HPDE6-E6E7 (cell line): ENCODE measurements at regions not wholly inside any gene's neighbourhood (a gene's known extent, or its start where the extent isn't known, plus 50 kb on each side); places are given as distances from the start of the nearest gene placed in this dataset.
"Not testable (repeated sequence)": the region's sequence is repeated elsewhere in the genome, so short reads cannot be mapped to it uniquely, and the experiment has no call there.

ENCODE experiments used
- DNase-seq: peaks from one replicate; pipeline ENCODE4 v3.0.0; 2011; ENCODE audit warnings: missing footprints; ENCODE audit errors: extremely low spot score

DNA sequence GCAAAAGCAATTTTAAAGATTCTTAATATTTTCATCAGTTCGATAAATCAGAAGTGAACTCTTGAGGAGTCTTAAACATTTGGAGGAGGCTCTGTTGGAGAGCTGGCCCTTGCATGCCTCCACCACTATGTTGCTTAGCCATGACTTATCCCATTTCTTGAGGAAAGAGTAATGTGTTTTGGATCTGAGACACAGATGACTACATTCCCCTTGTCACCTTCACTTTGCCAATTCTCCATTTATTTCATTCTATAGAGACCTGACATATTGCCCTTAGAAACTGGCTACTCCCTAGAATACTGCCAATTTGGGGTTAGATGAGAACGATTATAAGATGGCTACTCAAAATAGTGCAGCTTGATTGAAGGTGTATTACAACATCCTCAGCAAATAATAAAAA lies 157.4 kb upstream of the TMEM260 start:
- DNase-seq, result no peak

DNA sequence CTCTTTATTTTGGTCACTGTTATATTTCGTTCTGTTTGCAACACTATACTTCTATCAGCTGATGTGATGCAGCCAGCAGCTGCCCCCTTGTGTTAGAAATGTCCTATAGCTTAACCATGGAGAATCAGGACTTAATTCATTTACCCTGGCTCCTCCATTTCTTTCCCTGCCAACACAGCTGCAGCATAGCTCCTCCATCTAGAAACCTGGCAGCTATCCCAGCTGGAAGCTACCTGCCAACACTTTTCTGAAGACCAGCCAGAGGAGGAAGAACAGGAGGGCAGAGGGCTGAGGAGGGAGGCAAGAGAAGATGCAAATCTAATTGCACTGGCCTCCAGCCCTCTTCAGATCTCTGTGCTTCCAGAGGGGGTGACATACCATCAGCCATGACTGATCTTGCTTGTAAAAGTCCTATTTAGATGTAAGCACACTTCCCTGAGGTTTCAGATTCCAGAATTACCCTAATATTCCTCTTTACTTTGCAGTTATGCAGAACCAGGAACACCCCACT lies 156.8 kb upstream of the TMEM260 start:
- DNase-seq, result peak; percentile 38

DNA sequence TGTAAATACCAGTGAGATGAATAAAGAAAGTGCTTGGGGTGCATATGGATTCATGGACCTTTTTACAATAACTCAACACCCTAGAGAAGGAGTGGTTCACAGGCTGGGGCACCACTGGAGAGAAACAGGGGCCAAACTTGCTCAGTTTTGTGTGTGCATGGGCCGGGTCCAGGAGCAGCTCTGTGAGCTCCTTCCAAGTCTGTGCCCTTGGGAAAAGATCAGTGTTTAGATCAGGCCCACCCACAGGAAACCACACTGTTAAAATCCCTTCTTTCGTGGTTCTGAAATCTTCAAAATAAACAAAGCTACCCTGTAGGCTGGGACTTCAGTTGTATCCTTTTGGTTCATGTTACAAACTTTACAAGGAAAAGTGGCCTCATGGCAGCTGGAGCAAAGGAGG lies 156.1 kb upstream of the TMEM260 start:
- no peak for DNase-seq

DNA sequence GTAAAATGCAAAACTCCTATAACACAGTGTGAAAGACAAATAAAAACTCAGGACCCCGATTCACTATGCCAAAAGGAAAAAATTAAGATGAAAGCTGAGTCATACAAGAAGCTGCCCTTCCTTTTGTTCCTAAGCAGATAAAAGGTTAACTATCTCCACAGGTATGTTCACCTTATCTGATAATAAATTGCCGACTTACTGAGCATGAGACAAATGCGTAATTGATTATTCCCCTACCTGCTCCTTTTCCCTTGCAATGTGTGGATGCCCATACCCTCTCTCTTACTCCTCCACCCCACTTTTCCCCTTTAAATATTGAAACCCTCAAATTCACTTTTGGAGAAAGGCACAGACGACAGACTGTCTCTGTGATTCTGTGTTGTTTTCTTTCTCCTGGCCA lies 148.6 kb upstream of the TMEM260 start:
- DNase-seq, result no peak

DNA sequence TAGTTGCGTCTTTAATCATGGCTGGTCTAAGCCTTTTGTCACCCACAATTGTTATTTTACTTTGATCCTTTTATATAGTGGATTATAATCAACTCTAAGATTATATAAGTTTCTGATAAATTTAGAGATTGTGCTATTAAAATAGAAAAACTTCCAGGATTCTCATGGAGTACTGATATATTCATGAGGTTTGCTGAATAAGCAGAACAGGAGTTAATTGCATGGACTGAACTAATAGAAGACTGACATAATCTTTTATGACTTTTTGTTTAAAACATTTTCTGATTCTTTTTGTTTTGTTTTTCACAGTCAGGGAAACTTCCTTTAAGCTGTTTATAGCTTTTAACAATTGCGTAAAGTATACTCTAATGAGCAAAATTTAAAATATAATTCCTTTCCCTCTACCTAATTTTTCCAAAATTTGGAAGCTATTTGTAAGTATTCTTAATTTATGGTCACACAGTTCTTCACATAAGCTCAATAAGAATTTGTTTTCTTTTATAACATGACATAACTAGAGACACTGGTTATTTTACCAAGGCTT lies 129.9 kb upstream of the TMEM260 start:
- DNase-seq, result no peak

DNA sequence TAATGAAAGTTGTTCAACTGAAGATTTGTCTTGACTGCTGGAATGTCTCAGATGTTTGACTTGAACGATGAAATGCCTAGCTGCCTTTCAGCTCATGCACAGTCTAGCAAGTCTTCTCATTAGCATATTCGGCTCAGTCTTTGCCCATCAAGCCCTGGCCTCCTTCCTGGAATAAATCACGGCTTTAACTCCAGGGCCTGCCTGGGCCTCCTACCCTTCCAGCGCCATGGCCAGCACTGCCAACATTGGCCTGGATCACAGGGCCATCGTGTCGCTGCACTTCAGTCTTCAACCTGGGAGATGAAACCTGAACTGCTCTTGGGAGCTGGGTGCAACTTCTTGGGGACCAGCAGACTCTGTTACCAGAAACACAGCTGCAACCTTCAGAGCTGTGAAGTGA lies 126.7 kb upstream of the TMEM260 start:
- no peak for DNase-seq

DNA sequence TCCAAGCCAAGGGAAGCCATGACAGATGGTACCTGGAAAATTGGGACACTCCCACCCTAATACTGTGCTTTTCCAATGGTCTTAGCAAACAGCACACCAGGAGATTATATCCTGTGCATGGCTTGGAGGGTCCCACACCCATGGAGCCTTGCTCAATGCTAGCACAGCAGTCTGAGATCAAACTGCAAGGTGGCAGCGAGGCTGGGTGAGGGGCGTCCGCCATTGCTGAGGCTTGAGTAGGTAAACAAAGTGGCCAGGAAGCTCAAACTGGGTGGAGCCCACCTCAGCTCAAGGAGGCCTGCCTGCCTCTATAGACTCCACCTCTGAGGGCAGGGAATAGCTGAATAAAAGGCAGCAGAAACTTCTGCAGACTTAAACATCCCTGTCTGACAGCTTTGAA lies 124.9 kb upstream of the TMEM260 start:
- DNase-seq, result not testable (repeated sequence)

DNA sequence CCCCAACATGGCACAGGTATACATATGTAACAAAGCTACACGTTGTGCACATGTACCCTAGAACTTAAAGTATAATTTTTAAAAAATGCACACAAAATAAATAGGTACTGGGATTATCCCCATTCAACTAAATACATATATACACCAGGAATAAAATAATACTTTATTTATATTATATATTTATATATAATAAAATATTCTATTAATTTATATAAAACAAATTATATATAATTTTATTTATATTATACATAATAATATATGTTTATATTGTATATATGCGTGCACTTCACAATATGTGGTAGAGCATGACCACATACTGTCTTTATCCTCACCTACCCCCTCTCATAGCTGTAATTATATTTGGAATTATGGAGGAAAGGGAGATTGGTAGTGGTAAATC lies 119.1 kb upstream of the TMEM260 start:
- no peak for DNase-seq

DNA sequence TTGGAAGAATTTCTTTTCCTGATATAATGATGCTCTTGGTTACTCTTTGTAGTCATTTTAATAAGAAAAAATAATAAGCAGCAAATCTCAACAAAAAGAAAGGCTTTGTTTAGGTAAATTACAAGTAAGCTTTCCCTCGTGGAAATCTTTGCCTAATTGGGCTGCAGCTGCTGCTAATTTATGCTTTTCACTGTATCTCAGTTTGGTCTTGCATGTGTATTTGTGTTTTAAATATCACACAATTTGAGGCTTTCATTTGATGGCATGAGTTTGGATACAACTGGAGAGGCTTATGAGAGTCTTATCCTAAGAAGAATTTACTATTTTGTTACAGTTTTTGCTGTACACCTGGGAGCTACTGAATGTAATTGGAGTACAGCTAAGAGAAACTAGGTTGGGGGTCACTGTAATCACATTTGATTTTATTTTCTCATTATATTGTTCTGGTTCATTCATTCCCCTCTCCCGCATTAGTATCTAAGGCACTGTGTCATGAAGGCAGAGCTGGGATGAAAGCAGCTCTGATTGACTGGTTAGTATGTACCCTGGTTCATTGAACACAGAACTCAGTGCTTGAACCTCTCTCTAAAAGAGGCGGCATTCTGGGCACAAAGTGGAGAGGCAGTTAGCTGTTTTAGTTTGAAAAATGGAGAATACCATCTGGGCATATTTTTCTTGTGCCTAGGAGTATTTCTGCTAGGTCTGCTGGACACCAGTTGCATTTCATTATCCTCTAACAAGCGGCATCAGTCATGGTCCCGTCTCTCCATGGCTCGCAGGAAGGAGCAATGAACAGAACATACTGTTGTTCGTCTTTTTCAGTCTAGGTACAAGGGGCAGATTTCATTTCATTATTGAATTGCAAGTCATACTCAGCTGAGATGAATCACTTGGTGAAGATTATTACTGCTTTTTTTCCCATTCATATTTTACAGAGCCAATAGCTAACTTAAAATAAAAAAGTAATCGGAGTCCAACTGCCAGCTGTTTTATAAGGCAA lies 118.0 kb upstream of the TMEM260 start:
- no peak for DNase-seq

DNA sequence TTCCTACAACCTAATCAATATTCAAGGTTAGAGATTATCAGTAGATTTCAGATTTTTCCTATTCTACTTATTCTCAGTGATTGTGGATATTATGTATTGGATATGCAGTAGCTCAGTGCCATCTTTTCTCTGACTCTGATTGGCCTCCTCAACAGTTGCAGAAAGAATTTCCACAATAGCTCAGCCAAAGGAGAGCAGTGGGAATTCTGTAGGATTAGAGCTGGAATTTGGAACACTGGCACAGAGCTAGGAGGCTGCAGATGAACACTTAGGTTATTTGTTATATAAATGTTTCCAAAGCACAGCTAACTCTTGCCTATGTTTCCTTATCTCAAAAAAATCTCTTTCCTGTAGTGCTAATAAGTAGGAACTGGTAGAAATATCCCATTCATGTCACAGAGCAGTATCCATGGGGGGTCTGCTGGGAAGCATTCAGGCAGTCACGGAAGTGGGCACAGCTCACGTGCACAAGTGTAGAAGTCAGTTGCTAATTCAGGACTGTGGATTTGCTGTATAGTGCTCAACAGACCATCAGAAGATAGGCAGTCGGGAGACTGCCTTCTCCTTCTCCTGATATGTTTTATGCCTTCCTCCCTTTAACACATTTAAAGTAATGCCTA lies 116.2 kb upstream of the TMEM260 start:
- no peak for DNase-seq

DNA sequence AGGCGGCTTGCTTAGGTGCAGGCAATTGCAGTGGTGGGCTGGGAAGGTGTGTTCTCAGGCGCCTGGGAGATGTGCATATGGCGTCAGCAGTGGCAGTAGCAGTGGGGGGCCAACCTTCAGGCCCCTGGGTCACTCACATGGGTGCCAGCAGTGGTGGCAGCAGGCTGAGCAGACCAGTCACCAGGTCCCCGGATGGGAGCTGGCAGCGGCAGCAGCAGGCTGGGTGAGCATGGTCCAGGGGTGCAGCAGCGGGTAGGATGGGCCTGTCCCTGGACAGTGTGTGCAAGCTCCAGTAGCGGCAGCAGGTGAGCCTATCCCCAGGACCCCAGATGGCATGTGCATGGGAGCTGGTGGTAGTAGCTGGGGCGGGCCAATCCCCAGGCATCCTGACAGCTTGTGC lies 108.5 kb upstream of the TMEM260 start:
- DNase-seq, result no peak

DNA sequence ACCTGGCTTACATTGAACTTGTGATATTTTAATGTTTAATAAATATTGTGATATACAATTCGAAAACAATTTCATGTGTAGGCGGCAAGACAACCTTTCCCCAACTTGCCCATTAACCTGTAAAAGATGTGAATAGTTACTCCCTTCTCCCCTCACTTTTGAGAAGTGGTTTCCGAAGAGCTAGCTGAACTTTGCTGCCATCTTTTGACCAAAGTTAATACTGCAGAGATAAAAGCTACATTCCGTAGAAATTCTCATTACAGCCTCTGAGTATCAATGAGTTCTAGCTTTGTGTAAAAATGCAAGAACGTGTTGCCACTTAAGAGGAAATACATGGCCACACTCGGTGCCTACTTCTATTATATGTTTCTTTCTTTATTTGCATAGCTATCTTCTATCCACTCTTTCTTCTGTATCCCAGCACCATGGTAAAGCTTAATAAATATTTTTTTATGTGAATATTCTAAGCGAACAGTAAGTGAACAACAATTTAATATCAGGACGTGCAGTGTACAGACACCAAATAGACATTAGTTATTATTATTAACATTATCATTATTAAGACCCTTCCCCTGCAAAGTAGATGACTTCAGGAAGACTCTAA lies 105.1 kb upstream of the TMEM260 start:
- no peak for DNase-seq

DNA sequence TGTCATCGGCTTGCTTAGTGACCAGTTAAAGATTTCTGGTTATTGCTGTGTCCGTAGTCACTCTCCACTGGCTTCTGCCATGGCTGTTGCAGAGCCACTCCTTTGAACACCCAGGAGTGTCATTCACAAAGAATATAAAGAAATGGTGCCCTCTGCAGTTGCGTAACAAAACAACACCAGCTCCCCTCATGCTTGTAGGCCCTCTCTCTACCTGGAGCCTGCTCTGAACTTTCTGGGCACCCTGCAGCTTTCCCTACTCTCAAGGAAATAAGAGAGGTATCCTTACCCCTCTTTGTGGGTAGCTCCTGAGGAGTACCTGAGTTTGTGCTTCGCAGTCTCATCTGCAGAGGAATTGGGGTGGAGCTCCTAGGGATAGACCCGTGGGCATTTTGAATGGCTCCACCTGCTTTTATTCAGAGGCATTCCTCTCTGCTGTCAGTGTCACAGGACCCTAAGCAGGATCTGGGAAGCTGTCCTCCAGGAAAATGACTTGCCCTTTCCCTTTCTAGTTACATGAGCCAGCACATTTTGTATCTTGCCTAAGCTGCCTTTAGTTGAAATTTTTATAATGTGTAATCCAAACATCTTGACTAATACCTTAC lies 97.2 kb upstream of the TMEM260 start:
- no peak for DNase-seq

DNA sequence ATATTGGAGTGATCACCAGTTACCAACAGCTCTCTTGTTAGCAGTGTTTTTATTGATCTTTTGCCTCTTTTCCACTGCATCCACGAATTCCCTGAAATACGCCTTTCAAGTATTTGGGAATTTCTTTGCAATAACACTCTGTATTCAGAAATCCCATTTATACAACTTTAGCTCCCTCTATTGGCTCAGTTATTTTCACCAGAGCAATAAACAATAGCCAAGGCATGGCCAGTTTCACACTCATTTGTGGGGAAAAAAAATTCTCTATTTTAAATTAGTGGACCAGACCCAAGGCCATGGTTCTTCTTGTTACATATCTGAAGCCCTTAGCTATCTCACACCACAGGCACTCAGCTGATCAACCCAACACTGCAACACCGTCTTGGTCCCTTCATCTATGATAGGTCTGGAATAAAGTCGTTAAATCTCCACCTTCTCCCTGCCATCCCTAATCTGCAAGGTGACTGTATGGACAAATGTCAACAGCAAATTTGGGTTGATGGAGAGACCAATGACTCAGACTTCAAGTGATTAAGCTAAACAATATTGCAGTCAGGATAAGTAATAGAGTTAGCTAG lies 92.4 kb upstream of the TMEM260 start:
- no peak for DNase-seq

DNA sequence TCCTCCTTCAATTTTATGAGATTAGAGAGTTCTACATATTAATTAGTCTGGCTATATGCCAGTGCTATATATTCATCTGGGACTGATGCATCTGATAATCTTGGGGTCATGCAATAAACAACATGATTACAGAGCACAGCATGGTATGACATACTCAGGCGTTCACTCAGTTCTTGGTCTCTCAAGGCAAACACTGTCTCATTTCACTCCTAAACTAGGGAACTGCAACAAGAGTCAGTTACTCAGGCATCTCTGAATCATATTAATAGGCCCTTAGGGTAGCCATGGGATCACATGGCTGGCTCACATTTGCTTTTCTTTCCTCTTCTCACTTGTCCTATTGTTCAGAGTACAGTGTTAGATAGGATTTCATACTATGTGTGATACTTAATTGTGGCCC lies 91.8 kb upstream of the TMEM260 start:
- DNase-seq, result peak; percentile 13

DNA sequence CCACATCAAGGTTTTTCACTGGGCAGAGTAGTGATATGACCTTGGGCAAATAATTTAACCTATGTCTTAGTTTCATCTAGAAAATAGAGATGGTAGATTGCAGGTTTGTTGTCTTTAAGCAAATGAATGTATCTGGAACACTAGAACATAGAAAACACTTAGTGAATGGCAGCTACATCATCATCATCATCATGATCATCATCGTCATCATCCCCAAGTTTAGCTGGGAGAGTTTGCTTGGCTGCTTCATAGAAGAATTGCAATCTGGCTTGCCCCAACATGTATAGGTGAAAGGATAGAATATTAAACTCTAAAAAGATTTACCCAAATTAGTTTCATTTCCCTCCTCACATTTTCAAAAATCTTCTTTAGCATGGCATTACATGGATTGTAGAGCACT lies 91.3 kb upstream of the TMEM260 start:
- DNase-seq, result no peak

DNA sequence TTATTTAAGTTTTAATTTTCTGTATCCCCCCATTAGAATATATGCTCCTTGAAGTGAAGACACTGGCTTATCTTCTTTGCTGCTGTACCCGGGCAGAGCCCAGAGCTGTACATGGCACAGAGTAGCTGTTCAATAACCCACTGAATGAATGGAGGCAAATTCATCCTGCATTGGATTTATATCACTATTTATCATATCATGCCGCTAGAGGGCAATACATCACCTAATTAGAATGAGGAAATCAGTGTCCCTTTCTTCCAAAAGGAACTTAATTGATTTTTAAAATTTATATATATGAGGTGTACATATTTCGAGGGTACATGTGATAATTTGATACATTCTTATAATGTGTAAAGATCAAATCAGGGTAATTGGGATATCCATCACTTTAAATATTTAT lies 89.2 kb upstream of the TMEM260 start:
- DNase-seq, result no peak

DNA sequence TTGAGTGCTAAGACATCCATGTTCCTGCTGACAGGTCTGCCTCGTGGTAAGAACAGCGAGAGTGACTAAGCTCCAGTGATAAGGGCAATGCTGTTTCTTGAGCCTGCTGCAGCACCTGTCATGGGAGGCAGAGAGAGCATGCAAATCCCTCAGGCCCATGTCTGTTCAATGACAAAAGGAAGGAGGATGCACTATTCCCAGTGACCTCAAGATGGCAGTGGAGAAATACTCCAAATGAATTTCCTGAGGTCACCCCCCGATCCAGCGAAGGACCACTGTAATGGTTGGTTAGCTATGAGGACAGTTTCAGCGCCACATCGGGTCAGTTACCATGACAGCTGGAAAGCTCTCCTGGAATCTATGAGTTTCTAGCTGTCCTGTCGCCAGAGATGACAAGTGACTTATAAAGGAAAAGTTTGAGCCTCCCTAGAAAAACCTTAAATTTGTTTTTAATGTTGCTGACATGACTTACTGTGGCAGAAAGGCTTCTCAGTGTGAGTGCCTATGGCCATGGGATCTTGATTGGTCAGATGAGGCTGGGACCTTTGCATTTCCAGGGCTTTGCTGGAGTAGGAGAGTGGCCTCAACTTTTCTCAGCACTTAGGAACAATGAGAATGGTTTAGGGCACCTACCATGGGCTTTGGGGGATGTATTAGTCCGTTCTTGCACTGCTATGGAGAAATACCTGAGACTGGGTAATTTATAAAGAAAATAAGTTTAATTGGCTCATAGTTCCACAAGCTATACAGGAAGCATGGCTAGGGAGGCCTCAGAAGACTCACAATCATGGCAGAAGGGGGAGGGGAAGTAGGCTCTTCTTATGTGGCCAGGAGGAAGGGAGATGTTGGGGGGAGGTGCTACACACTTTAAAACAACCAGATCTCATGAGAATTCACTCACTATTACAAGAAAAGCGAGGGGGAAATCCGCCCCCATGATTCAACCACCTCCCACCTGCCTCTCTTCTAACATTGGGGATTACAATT lies 88.0 kb upstream of the TMEM260 start:
- peak; percentile 40 for DNase-seq

DNA sequence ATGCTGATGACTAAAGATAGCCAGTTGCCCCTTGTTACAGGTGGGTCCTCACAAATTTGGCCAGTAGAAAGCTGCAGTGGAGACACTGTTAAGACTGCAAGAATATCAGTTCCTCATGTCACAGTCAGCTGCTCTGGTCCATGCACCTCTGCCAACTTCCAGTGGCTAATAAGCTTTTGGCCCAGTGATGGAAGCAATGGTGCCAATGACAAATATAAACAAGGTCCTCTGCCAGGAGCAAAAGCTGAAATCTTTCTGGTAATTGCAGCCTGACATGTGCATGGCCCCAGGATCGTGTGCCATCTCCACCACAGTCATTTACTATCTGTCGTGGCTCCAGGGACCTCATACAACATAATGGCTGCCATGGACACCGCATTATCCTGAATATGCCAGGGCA lies 85.4 kb upstream of the TMEM260 start:
- DNase-seq, result no peak

DNA sequence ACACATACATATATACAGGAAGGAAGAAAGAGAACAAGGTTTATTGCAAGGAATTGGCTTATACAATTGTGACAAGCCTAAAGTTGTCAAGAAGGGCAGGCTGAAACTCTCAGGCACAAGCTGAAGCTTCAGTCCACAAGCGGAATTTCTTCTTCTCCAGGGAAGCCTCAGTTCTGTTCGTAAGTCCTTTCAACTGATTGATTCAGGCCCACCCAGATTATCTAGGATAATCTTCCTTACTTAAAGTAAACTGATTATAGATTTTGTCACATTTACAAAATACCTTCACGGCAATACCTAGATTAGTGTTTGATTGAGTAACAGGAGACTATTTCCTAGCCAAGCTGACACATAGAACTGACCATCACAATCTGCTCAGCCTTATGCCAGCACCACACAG lies 81.5 kb upstream of the TMEM260 start:
- DNase-seq, result no peak
